Osteoblast (primary cell): ENCODE measurements at regions not wholly inside any gene's neighbourhood (a gene's known extent, or its start where the extent isn't known, plus 50 kb on each side); places are given as distances from the start of the nearest gene placed in this dataset.

Source experiments
- DNase-seq: peaks from one replicate; pipeline ENCODE4 v3.0.0; 2011; ENCODE audit warnings: low spot score, mixed read lengths; ENCODE audit not compliant: insufficient read length; ENCODE audit errors: missing footprints
- H2AFZ ChIP-seq: 2 replicates; pipeline ENCODE4 v1.6.0; 2011; ENCODE audit warnings: mild to moderate bottlenecking, low read length
- H3K27ac ChIP-seq: 2 replicates; pipeline ENCODE4 v1.5.1; 2011; ENCODE audit warnings: mild to moderate bottlenecking, low read depth, low read length, moderate library complexity
- H3K27me3 ChIP-seq: 2 replicates; pipeline ENCODE4 v1.6.0; 2012; ENCODE audit warnings: mild to moderate bottlenecking, control low read depth, inconsistent platforms, low read length, moderate library complexity; ENCODE audit not compliant: insufficient read depth
- H3K36me3 ChIP-seq: 2 replicates; pipeline ENCODE4 v1.5.1; 2011; ENCODE audit warnings: mild to moderate bottlenecking, low read length, control low read depth, moderate library complexity; ENCODE audit not compliant: insufficient read depth
- H3K4me1 ChIP-seq: 2 replicates; pipeline ENCODE4 v1.5.1; 2011; ENCODE audit warnings: mild to moderate bottlenecking, low read length, control low read depth, moderate library complexity; ENCODE audit not compliant: insufficient read depth
- H3K4me2 ChIP-seq: 2 replicates; pipeline ENCODE4 v1.6.0; 2011; ENCODE audit warnings: mild to moderate bottlenecking, low read length; ENCODE audit not compliant: insufficient read depth
- H3K4me3 ChIP-seq: fragments of 200-600 bp; sonication (generic); 3 replicates; pipeline ENCODE4 v1.5.1; 2012; ENCODE audit warnings: mild to moderate bottlenecking, low read length, inconsistent platforms; ENCODE audit not compliant: insufficient read depth
- H3K79me2 ChIP-seq: 2 replicates; pipeline ENCODE4 v1.6.0; 2012; ENCODE audit warnings: mild to moderate bottlenecking, low read length, control low read depth, inconsistent platforms; ENCODE audit not compliant: insufficient read depth
- H3K9me3 ChIP-seq: 2 replicates; pipeline ENCODE4 v1.5.1; 2011; ENCODE audit warnings: low read depth, low read length, control low read depth
- H4K20me1 ChIP-seq: 2 replicates; pipeline ENCODE4 v1.6.0; 2012; ENCODE audit warnings: mild to moderate bottlenecking, low read length, control low read depth; ENCODE audit not compliant: insufficient read depth
- TF ChIP-seq, protein P1 (sequence below): IDR thresholded peaks from 2 replicates; pipeline ENCODE4 v1.5.1; 2011; ENCODE audit warnings: mild to moderate bottlenecking, low read depth, low read length, moderate library complexity; ENCODE audit errors: extremely low read depth

DNA sequence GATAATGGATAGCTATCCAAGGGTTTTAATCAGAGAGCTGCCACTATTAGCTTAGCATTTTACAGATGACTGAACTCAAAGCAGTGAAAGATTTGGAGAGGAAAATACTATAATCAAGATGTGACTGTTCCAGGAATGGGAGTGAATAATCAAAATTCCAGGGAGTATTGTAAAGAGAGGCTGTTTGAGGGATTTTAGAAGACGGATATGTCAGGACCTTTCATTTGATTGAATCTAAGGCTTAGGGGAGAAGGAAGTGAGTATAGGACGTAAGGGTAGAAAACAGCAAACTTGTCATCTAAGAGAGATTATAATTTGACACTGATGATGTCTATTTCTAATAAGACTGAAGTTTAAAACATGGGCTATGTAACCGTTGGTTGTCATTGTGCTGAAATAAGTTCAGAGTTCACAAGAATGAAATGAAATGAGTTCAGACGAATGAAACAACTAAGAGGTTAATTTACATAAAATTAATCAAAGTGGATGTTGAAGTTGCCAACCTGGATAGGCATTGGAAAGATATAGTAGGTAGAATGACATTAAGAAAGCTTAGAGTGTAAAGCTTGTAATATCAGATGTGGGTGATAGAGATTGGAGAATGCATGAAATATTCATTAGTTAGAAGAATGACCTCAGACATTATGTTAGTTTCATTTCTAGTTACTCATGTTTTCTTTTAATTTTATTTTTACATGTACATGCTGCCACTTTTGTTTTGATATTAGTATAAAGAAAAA, 842.8 kb downstream of the SI start:
- H3K4me3 ChIP-seq: no peak overlapping the region
- no peaks in the 10 kb centered on the region for H3K36me3 ChIP-seq
- DNase-seq: no peak
- H2AFZ ChIP-seq: no peak overlapping the region
- H3K27me3 ChIP-seq: no peaks in the 10 kb centered on the region
- no peaks in the 10 kb centered on the region for H3K79me2 ChIP-seq
- H3K4me1 ChIP-seq: no peaks in the 10 kb centered on the region
- TF ChIP-seq, protein P1, sequence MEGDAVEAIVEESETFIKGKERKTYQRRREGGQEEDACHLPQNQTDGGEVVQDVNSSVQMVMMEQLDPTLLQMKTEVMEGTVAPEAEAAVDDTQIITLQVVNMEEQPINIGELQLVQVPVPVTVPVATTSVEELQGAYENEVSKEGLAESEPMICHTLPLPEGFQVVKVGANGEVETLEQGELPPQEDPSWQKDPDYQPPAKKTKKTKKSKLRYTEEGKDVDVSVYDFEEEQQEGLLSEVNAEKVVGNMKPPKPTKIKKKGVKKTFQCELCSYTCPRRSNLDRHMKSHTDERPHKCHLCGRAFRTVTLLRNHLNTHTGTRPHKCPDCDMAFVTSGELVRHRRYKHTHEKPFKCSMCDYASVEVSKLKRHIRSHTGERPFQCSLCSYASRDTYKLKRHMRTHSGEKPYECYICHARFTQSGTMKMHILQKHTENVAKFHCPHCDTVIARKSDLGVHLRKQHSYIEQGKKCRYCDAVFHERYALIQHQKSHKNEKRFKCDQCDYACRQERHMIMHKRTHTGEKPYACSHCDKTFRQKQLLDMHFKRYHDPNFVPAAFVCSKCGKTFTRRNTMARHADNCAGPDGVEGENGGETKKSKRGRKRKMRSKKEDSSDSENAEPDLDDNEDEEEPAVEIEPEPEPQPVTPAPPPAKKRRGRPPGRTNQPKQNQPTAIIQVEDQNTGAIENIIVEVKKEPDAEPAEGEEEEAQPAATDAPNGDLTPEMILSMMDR: no peak
- no peaks in the 10 kb centered on the region for H3K9me3 ChIP-seq
- no peaks in the 10 kb centered on the region for H4K20me1 ChIP-seq
- no peak overlapping the region for H3K27ac ChIP-seq
- no peak overlapping the region for H3K4me2 ChIP-seq

DNA sequence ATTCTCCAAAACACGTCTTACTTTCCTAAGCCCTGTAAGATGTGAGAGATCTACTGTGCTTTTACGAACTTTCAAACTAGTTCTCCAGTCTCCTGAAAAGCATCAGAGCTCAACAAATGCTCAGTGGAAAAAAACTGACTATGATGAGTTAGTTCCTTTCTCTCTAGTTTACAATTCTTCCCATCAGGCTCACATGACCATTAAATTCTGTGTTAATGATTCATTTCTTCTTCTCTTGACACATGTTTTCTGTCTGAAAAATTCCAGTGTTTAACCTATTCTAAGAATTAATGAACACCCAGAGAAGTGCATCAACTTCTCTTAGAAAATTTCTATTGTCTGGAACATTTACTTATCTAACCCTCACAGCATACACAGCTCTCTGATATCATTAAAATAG, 844.3 kb downstream of the SI start:
- no peak overlapping the region for H3K4me3 ChIP-seq
- H3K79me2 ChIP-seq: no peaks in the 10 kb centered on the region
- H4K20me1 ChIP-seq: no peaks in the 10 kb centered on the region
- H3K27ac ChIP-seq: no peak overlapping the region
- no peak overlapping the region for H3K4me2 ChIP-seq
- DNase-seq: no peak
- no peaks in the 10 kb centered on the region for H3K36me3 ChIP-seq
- TF ChIP-seq, protein P1: no peak
- H3K27me3 ChIP-seq: no peaks in the 10 kb centered on the region
- H2AFZ ChIP-seq: no peak overlapping the region
- H3K9me3 ChIP-seq: no peaks in the 10 kb centered on the region
- H3K4me1 ChIP-seq: no peaks in the 10 kb centered on the region

DNA sequence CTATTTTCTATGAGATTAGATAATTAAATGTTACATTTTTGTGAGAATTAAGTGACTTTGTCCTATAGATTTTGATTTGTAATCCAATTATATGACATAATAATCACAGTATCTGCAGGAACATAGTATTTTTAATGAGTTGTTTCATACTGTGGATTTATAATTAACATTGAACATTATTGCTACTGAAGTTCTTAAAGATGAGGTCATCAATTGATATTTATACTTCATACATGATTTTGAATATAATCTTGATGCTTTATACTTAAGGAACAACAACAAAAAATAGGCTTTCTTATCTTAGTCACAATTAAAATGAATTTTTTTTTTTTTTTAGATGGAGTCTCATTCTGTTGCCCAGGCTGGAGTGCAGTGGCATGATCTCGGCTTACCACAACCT, 846.6 kb downstream of the SI start:
- H3K36me3 ChIP-seq: no peaks in the 10 kb centered on the region
- H4K20me1 ChIP-seq: no peaks in the 10 kb centered on the region
- TF ChIP-seq, protein P1: no peak
- H3K4me2 ChIP-seq: no peak overlapping the region
- no peaks in the 10 kb centered on the region for H3K4me1 ChIP-seq
- no peak overlapping the region for H2AFZ ChIP-seq
- no peak overlapping the region for H3K4me3 ChIP-seq
- no peaks in the 10 kb centered on the region for H3K9me3 ChIP-seq
- H3K79me2 ChIP-seq: no peaks in the 10 kb centered on the region
- DNase-seq: no peak
- H3K27ac ChIP-seq: no peak overlapping the region
- H3K27me3 ChIP-seq: no peaks in the 10 kb centered on the region

DNA sequence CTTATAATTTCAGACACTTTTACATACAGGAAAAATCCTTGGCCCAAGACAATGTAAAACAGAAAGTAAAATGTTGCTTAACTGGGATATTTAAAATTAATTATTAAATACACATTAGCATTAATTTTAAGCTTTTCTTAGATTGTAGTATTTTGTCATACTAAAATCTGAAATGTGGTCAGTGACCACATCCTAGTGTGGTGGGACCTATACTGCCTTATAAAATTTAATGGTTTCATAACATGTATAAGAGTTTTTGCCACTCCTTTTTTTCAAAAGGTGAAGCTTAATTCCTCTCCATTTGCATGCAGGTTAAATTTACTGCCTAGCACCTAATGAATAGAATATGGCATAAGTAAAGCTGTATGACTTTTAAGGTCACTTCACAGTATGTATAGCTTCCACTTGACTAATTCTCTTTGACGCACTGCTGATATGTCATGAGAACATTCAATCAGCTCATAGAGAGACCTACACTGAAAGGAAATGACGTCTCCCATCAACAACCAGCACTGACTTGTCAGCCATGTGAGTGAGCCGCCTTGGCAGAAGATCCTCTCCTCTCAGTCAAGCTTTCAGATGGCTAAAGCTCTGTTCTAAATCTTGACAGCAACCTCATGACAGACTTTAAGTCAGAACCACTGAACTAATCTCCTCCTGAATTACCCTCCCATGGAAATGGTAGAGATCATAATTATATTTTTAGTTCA, 847.8 kb downstream of the SI start:
- no peaks in the 10 kb centered on the region for H3K4me1 ChIP-seq
- H3K36me3 ChIP-seq: no peaks in the 10 kb centered on the region
- H3K4me3 ChIP-seq: no peak overlapping the region
- H4K20me1 ChIP-seq: no peaks in the 10 kb centered on the region
- H2AFZ ChIP-seq: no peak overlapping the region
- no peak overlapping the region for H3K27ac ChIP-seq
- no peaks in the 10 kb centered on the region for H3K79me2 ChIP-seq
- H3K4me2 ChIP-seq: no peak overlapping the region
- no peaks in the 10 kb centered on the region for H3K27me3 ChIP-seq
- H3K9me3 ChIP-seq: no peaks in the 10 kb centered on the region
- DNase-seq: no peak
- TF ChIP-seq, protein P1: no peak
